Smooth muscle cell (in vitro differentiated cells): ENCODE measurements at regions not wholly inside any gene's neighbourhood (a gene's known extent, or its start where the extent isn't known, plus 50 kb on each side); places are given as distances from the start of the nearest gene placed in this dataset.

Experiments used
- DNase-seq: peaks from one replicate; lab custom pipeline; 2025; ENCODE audit not compliant: unreplicated experiment; lab: John Stamatoyannopoulos, UW
- H2AFZ ChIP-seq: fragments of 200-600 bp; sonication (generic); 2 replicates; pipeline ENCODE4 v1.6.0; 2016; ENCODE audit warnings: antibody characterized with exemption, low read depth, mild to moderate bottlenecking
- H3F3A ChIP-seq: fragments of 200-600 bp; sonication (generic); 2 replicates; pipeline ENCODE4 v1.6.0; 2017; ENCODE audit warnings: antibody characterized with exemption, low read depth
- H3K27ac ChIP-seq: fragments of 200-600 bp; sonication (generic); 2 replicates; pipeline ENCODE4 v1.5.1; 2016; ENCODE audit warnings: low read depth, mild to moderate bottlenecking
- H3K27me3 ChIP-seq: fragments of 200-600 bp; sonication (generic); 2 replicates; pipeline ENCODE4 v1.6.1; 2016; ENCODE audit warnings: low read depth, mild to moderate bottlenecking
- H3K36me3 ChIP-seq: fragments of 200-600 bp; sonication (generic); 2 replicates; pipeline ENCODE4 v1.5.1; 2016; ENCODE audit warnings: low read depth
- H3K4me1 ChIP-seq: fragments of 200-600 bp; sonication (generic); 2 replicates; pipeline ENCODE4 v1.5.1; 2016; ENCODE audit warnings: low read depth
- H3K4me2 ChIP-seq: fragments of 200-600 bp; sonication (generic); 2 replicates; pipeline ENCODE4 v1.6.0; 2016; ENCODE audit warnings: mild to moderate bottlenecking
- H3K4me3 ChIP-seq: fragments of 200-600 bp; sonication (generic); 2 replicates; pipeline ENCODE4 v1.5.1; 2016; ENCODE audit warnings: mild to moderate bottlenecking
- H3K79me2 ChIP-seq: fragments of 200-600 bp; sonication (generic); 2 replicates; pipeline ENCODE4 v1.6.0; 2016; ENCODE audit warnings: low read depth, mild to moderate bottlenecking
- H3K9ac ChIP-seq: fragments of 200-600 bp; sonication (generic); 2 replicates; pipeline ENCODE4 v1.6.0; 2016; ENCODE audit warnings: low read depth
- H3K9me3 ChIP-seq: fragments of 200-600 bp; sonication (generic); replicated peaks from 2 replicates; pipeline ENCODE4 v1.5.1; 2016; ENCODE audit warnings: low read depth
- H4K20me1 ChIP-seq: fragments of 200-600 bp; sonication (generic); 2 replicates; pipeline ENCODE4 v1.6.0; 2016; ENCODE audit warnings: low read depth
- CTCF ChIP-seq: fragments of 200-600 bp; sonication (generic); IDR thresholded peaks from 2 replicates; pipeline ENCODE4 v1.5.1; 2017; ENCODE audit warnings: borderline replicate concordance, mild to moderate bottlenecking, antibody characterized with exemption; ENCODE audit not compliant: insufficient read depth, poor library complexity, severe bottlenecking
- WGBS: methylation state at CpG from one replicate; pipeline ENCODE4 v1.1.7; 2016; ENCODE audit warnings: low lambda C conversion rate; 5-methylcytosine and 5-hydroxymethylcytosine counted together

- H3K36me3 ChIP-seq, result no peaks in the 10 kb centered on the region
- no peaks in the 10 kb centered on the region for H3K9me3 ChIP-seq
- H4K20me1 ChIP-seq, result no peaks in the 10 kb centered on the region
- no peak for DNase-seq
- no peaks in the 10 kb centered on the region for H3K27me3 ChIP-seq
- H3K4me3 ChIP-seq, result no peak overlapping the region
- H3K4me1 ChIP-seq, result no peaks in the 10 kb centered on the region
- no peaks in the 10 kb centered on the region for H3F3A ChIP-seq
- no peaks in the 10 kb centered on the region for H3K79me2 ChIP-seq
- H3K4me2 ChIP-seq, result no peak overlapping the region
- no peak for TF ChIP-seq CTCF
- no peak overlapping the region for H3K27ac ChIP-seq
- no peak overlapping the region for H2AFZ ChIP-seq
- WGBS, result 88% methylated on average over 16 of the region's 16 CpGs
- no peak overlapping the region for H3K9ac ChIP-seq
These were observed 208.6 kb downstream of the SMAD2 start for GRCh38 chr18:47721876-47722275.

GRCh38 chr18:47720741-47721140 is 209.7 kb downstream of the SMAD2 start:
- H3K4me1 ChIP-seq, result no peaks in the 10 kb centered on the region
- H3F3A ChIP-seq, result no peaks in the 10 kb centered on the region
- H2AFZ ChIP-seq, result no peak overlapping the region
- no peak overlapping the region for H3K9ac ChIP-seq
- no peak for DNase-seq
- no peak overlapping the region for H3K4me3 ChIP-seq
- WGBS, result 91% methylated on average over 3 of the region's 3 CpGs
- no peaks in the 10 kb centered on the region for H3K27me3 ChIP-seq
- H4K20me1 ChIP-seq, result no peaks in the 10 kb centered on the region
- H3K79me2 ChIP-seq, result no peaks in the 10 kb centered on the region
- H3K4me2 ChIP-seq, result no peak overlapping the region
- no peaks in the 10 kb centered on the region for H3K9me3 ChIP-seq
- no peak overlapping the region for H3K27ac ChIP-seq
- no peak for TF ChIP-seq CTCF
- H3K36me3 ChIP-seq, result no peaks in the 10 kb centered on the region

- Histone ChIP-seq H3K27ac (no peak overlapping the region), H3K4me3 (no peak overlapping the region), H3K36me3 (no peaks in the 10 kb centered on the region), H3K4me1 (no peaks in the 10 kb centered on the region), H3K9me3 (no peaks in the 10 kb centered on the region), H3K27me3 (no peaks in the 10 kb centered on the region), H3K9ac (no peak overlapping the region), H2AFZ (no peak overlapping the region), H3K4me2 (no peak overlapping the region), H3K79me2 (no peaks in the 10 kb centered on the region), H3F3A (no peaks in the 10 kb centered on the region), H4K20me1 (no peaks in the 10 kb centered on the region)
- WGBS, result 87% methylated on average over 7 of the region's 7 CpGs
- no peak for DNase-seq
- TF ChIP-seq CTCF, result no peak
These were observed 211.2 kb downstream of the SMAD2 start for GRCh38 chr18:47719096-47719780.

GRCh38 chr18:47718646-47719045 is 211.8 kb downstream of the SMAD2 start:
- no peaks in the 10 kb centered on the region for H3K27me3 ChIP-seq
- WGBS, result 86% methylated on average over 1 of the region's 1 CpG
- no peaks in the 10 kb centered on the region for H3K36me3 ChIP-seq
- no peaks in the 10 kb centered on the region for H3K9me3 ChIP-seq
- no peaks in the 10 kb centered on the region for H3K79me2 ChIP-seq
- no peak for TF ChIP-seq CTCF
- no peaks in the 10 kb centered on the region for H3K4me1 ChIP-seq
- no peak overlapping the region for H3K4me2 ChIP-seq
- H3K27ac ChIP-seq, result no peak overlapping the region
- no peak overlapping the region for H3K9ac ChIP-seq
- H3K4me3 ChIP-seq, result no peak overlapping the region
- no peak for DNase-seq
- no peaks in the 10 kb centered on the region for H4K20me1 ChIP-seq
- no peak overlapping the region for H2AFZ ChIP-seq
- H3F3A ChIP-seq, result no peaks in the 10 kb centered on the region
